ENCODE measurements at regions not wholly inside any gene's neighbourhood (a gene's known extent, or its start where the extent isn't known, plus 50 kb on each side); places are given as distances from the start of the nearest gene placed in this dataset.
"Not testable (repeated sequence)": the region's sequence is repeated elsewhere in the genome, so short reads cannot be mapped to it uniquely, and the experiment has no call there.

GRCh38 chr3:177358977-177359592 is 161.8 kb upstream of the TBL1XR1 start:
- Mint-ChIP-seq H3K27ac (peak overlapping the region; percentile 99), H3K9me3 (no peaks in the 10 kb centered on the region), H3K4me1 (ENCODE audit: low read depth in 2 of 2) (peaks cover 39 to 43% of the 10 kb centered on the region in 2 donors), H3K27me3 (no peaks in the 10 kb centered on the region), H3K36me3 (ENCODE audit: insufficient read depth) (peaks cover 28% of the 10 kb centered on the region), H3K4me3 (peak overlapping the region; percentile 86 to 88)
- DNase-seq: peak; percentile 38 to 46 (median 39)
- peak; percentile 34 for ATAC-seq (replicated peaks)

- H3K4me3 Mint-ChIP-seq: peak overlapping the region; percentile 86 to 88
- ATAC-seq (replicated peaks): peak; percentile 75
- no peaks in the 10 kb centered on the region for H3K9me3 Mint-ChIP-seq
- H3K27me3 Mint-ChIP-seq: no peaks in the 10 kb centered on the region
- H3K36me3 Mint-ChIP-seq (ENCODE audit: insufficient read depth): peaks cover 28% of the 10 kb centered on the region
- peak; percentile 96 to 98 (median 97) for DNase-seq
- peak overlapping the region; percentile 99 for H3K27ac Mint-ChIP-seq
- H3K4me1 Mint-ChIP-seq (ENCODE audit: low read depth in 2 of 2): peaks cover 39 to 43% of the 10 kb centered on the region in 2 donors
Measured at GRCh38 chr3:177359593-177360357, 162.5 kb upstream of the TBL1XR1 start.

GRCh38 chr3:177361081-177361938 is 164.0 kb upstream of the TBL1XR1 start:
- peaks cover 34 to 43% of the 10 kb centered on the region in 2 donors for H3K4me1 Mint-ChIP-seq (ENCODE audit: low read depth in 2 of 2)
- DNase-seq (no peak), ATAC-seq (replicated peaks) (no peak)
- H3K9me3 Mint-ChIP-seq: no peaks in the 10 kb centered on the region
- H3K4me3 Mint-ChIP-seq: peak overlapping the region; percentile 86 to 88
- peak overlapping the region; percentile 99 for H3K27ac Mint-ChIP-seq
- no peaks in the 10 kb centered on the region for H3K27me3 Mint-ChIP-seq
- peaks cover 28% of the 10 kb centered on the region for H3K36me3 Mint-ChIP-seq (ENCODE audit: insufficient read depth)

- no peaks in the 10 kb centered on the region for H3K27me3 Mint-ChIP-seq
- H3K36me3 Mint-ChIP-seq (ENCODE audit: insufficient read depth): peaks cover 28% of the 10 kb centered on the region
- H3K4me1 Mint-ChIP-seq (ENCODE audit: low read depth in 2 of 2): peaks cover 29 to 38% of the 10 kb centered on the region in 2 donors
- ATAC-seq (replicated peaks) (no peak), DNase-seq (no peak)
- H3K27ac Mint-ChIP-seq: no peak overlapping the region
- no peak overlapping the region for H3K4me3 Mint-ChIP-seq
- H3K9me3 Mint-ChIP-seq: no peaks in the 10 kb centered on the region
Measured at GRCh38 chr3:177362626-177363025, 165.3 kb upstream of the TBL1XR1 start.

GRCh38 chr3:177364236-177364635 is 167.0 kb upstream of the TBL1XR1 start:
- Mint-ChIP-seq H3K9me3 (no peaks in the 10 kb centered on the region), H3K4me3 (no peak overlapping the region), H3K27ac (no peak overlapping the region)

GRCh38 chr3:177365294-177365693 is 168.0 kb upstream of the TBL1XR1 start:
- not testable (repeated sequence) for H3K27ac Mint-ChIP-seq; H3K27me3 Mint-ChIP-seq; H3K36me3 Mint-ChIP-seq (ENCODE audit: insufficient read depth); H3K4me3 Mint-ChIP-seq; ATAC-seq (replicated peaks); DNase-seq; H3K9me3 Mint-ChIP-seq
- peaks cover 8 to 13% of the 10 kb centered on the region in 2 donors for H3K4me1 Mint-ChIP-seq (ENCODE audit: low read depth in 2 of 2)

More at GRCh38 chr3:177364236-177364635, 167.0 kb upstream of the TBL1XR1 start:
- Mint-ChIP-seq H3K36me3 (ENCODE audit: insufficient read depth) (peaks cover 17% of the 10 kb centered on the region), H3K4me1 (ENCODE audit: low read depth in 2 of 2) (peaks cover 14 to 22% of the 10 kb centered on the region in 2 donors), H3K27me3 (no peaks in the 10 kb centered on the region)
- no peak for DNase-seq
- ATAC-seq (replicated peaks): no peak

- no peak overlapping the region for H3K27ac Mint-ChIP-seq
Measured at GRCh38 chr3:177367788-177368187, 170.5 kb upstream of the TBL1XR1 start.

GRCh38 chr3:177370246-177370822 is 173.1 kb upstream of the TBL1XR1 start:
- Mint-ChIP-seq H3K4me1 (ENCODE audit: low read depth in 2 of 2) (no peaks in the 10 kb centered on the region), H3K27me3 (no peaks in the 10 kb centered on the region), H3K36me3 (ENCODE audit: insufficient read depth) (no peaks in the 10 kb centered on the region), H3K27ac (no peak overlapping the region), H3K9me3 (no peaks in the 10 kb centered on the region), H3K4me3 (no peak overlapping the region)
- ATAC-seq (replicated peaks) (no peak), DNase-seq (no peak)

More at GRCh38 chr3:177367788-177368187, 170.5 kb upstream of the TBL1XR1 start:
- Mint-ChIP-seq H3K4me1 (ENCODE audit: low read depth in 2 of 2) (no peaks in the 10 kb centered on the region), H3K36me3 (ENCODE audit: insufficient read depth) (no peaks in the 10 kb centered on the region), H3K4me3 (no peak overlapping the region), H3K9me3 (no peaks in the 10 kb centered on the region), H3K27me3 (no peaks in the 10 kb centered on the region)
- ATAC-seq (replicated peaks) (no peak), DNase-seq (no peak)

- H3K4me1 Mint-ChIP-seq (ENCODE audit: low read depth in 2 of 2): no peaks in the 10 kb centered on the region
- no peak for DNase-seq
- H3K9me3 Mint-ChIP-seq: no peaks in the 10 kb centered on the region
- no peak overlapping the region for H3K27ac Mint-ChIP-seq
- no peak overlapping the region for H3K4me3 Mint-ChIP-seq
- H3K36me3 Mint-ChIP-seq (ENCODE audit: insufficient read depth): no peaks in the 10 kb centered on the region
- no peaks in the 10 kb centered on the region for H3K27me3 Mint-ChIP-seq
- ATAC-seq (replicated peaks): no peak
Measured at GRCh38 chr3:177371146-177371545, 173.9 kb upstream of the TBL1XR1 start.

- H3K27ac Mint-ChIP-seq: no peak overlapping the region
- no peaks in the 10 kb centered on the region for H3K9me3 Mint-ChIP-seq
- DNase-seq (no peak), ATAC-seq (replicated peaks) (no peak)
- H3K36me3 Mint-ChIP-seq (ENCODE audit: insufficient read depth): no peaks in the 10 kb centered on the region
- H3K4me3 Mint-ChIP-seq: no peak overlapping the region
- no peaks in the 10 kb centered on the region for H3K4me1 Mint-ChIP-seq (ENCODE audit: low read depth in 2 of 2)
- H3K27me3 Mint-ChIP-seq: no peaks in the 10 kb centered on the region
Measured at GRCh38 chr3:177371888-177372287, 174.6 kb upstream of the TBL1XR1 start.

- DNase-seq (no peak), ATAC-seq (replicated peaks) (no peak)
- Mint-ChIP-seq H3K27ac (no peak overlapping the region), H3K4me3 (no peak overlapping the region), H3K4me1 (ENCODE audit: low read depth in 2 of 2) (peaks cover 0 to 4% of the 10 kb centered on the region in 2 donors), H3K27me3 (no peaks in the 10 kb centered on the region), H3K9me3 (no peaks in the 10 kb centered on the region), H3K36me3 (ENCODE audit: insufficient read depth) (no peaks in the 10 kb centered on the region)
Measured at GRCh38 chr3:177374323-177374722, 177.0 kb upstream of the TBL1XR1 start.

- Mint-ChIP-seq H3K27me3 (no peaks in the 10 kb centered on the region), H3K4me1 (ENCODE audit: low read depth in 2 of 2) (peaks cover 0 to 4% of the 10 kb centered on the region in 2 donors), H3K36me3 (ENCODE audit: insufficient read depth) (no peaks in the 10 kb centered on the region), H3K4me3 (no peak overlapping the region), H3K9me3 (no peaks in the 10 kb centered on the region), H3K27ac (no peak overlapping the region)
- ATAC-seq (replicated peaks) (no peak), DNase-seq (no peak)
Measured at GRCh38 chr3:177375316-177375715, 178.0 kb upstream of the TBL1XR1 start.

GRCh38 chr3:177377166-177377565 is 179.9 kb upstream of the TBL1XR1 start:
- Mint-ChIP-seq H3K27ac (peak overlapping the region in 1 of 2 donors; percentile 45), H3K4me1 (ENCODE audit: low read depth in 2 of 2) (peaks cover 0 to 4% of the 10 kb centered on the region in 2 donors)
- ATAC-seq (replicated peaks): no peak

More at GRCh38 chr3:177377166-177377565, 179.9 kb upstream of the TBL1XR1 start:
- no peak for DNase-seq
- Mint-ChIP-seq H3K36me3 (ENCODE audit: insufficient read depth) (no peaks in the 10 kb centered on the region), H3K9me3 (no peaks in the 10 kb centered on the region), H3K4me3 (no peak overlapping the region), H3K27me3 (no peaks in the 10 kb centered on the region)

Data from effector memory CD8-positive, alpha-beta T cell (primary cell).